BJ (cell line): ENCODE measurements at regions not wholly inside any gene's neighbourhood (a gene's known extent, or its start where the extent isn't known, plus 50 kb on each side); places are given as distances from the start of the nearest gene placed in this dataset.

ENCODE experiments used
- CTCF ChIA-PET: fragments of 350-600 bp; formaldehyde crosslinking; extraction: SDS; loops from one replicate; lab custom pipeline; 2021; ENCODE audit warnings: antibody characterized with exemption, inconsistent platforms; lab: Yijun Ruan, JAX
- POLR2A ChIA-PET: fragments of 300-600 bp; sonication (Branson Sonifier 250); formaldehyde crosslinking; extraction: SDS; loops from one replicate; lab custom pipeline; 2021; ENCODE audit warnings: antibody characterized with exemption; lab: Charles Lee
- DNase-seq: peaks from one replicate; pipeline ENCODE4 v3.0.0-alpha.2; 2011; ENCODE audit warnings: low read depth
- H3K27me3 ChIP-seq: 2 replicates; pipeline ENCODE4 v1.6.0; 2011; ENCODE audit warnings: low read length; ENCODE audit not compliant: control insufficient read depth, insufficient read depth
- H3K36me3 ChIP-seq: 2 replicates; pipeline ENCODE4 v1.5.1; 2011; ENCODE audit warnings: low read length; ENCODE audit not compliant: control insufficient read depth, insufficient read depth
- H3K4me3 ChIP-seq: 2 replicates; pipeline ENCODE4 v1.5.1; 2011; ENCODE audit warnings: low read depth, mild to moderate bottlenecking, control low read depth, low read length
- CTCF ChIP-seq: IDR thresholded peaks from 2 replicates; pipeline ENCODE4 v1.5.1; 2011; ENCODE audit warnings: low read depth, mild to moderate bottlenecking, control low read depth, inconsistent platforms, low read length, moderate library complexity; ENCODE audit not compliant: insufficient read depth

- POLR2A ChIA-PET = no interaction called here
- Histone ChIP-seq H3K27me3 (no peaks in the 10 kb centered on the region), H3K36me3 (no peaks in the 10 kb centered on the region), H3K4me3 (no peak overlapping the region)
- DNase-seq = no peak
- no peak for TF ChIP-seq CTCF
- CTCF ChIA-PET = no interaction called here
Observed at GRCh38 chr14:23793532-23793931, 157.4 kb downstream of the DHRS2 start.

- Histone ChIP-seq H3K4me3 (no peak overlapping the region), H3K36me3 (no peaks in the 10 kb centered on the region), H3K27me3 (peaks cover 3% of the 10 kb centered on the region)
- ChIA-PET POLR2A (no interaction called here), CTCF (no interaction called here)
- no peak for DNase-seq
- TF ChIP-seq CTCF = no peak
Observed at GRCh38 chr14:23800811-23801210, 152.8 kb upstream of the DHRS4 start.

- peaks cover 3% of the 10 kb centered on the region for H3K27me3 ChIP-seq
- ChIA-PET CTCF (no interaction called here), POLR2A (no interaction called here)
- no peaks in the 10 kb centered on the region for H3K36me3 ChIP-seq
- no peak for DNase-seq
- no peak for TF ChIP-seq CTCF
- H3K4me3 ChIP-seq = no peak overlapping the region
Observed at GRCh38 chr14:23801766-23802165, 151.8 kb upstream of the DHRS4 start.

- Histone ChIP-seq H3K27me3 (peaks cover 3% of the 10 kb centered on the region), H3K36me3 (no peaks in the 10 kb centered on the region), H3K4me3 (no peak overlapping the region)
- no peak for DNase-seq
- no peak for TF ChIP-seq CTCF
- CTCF ChIA-PET = no interaction called here
- POLR2A ChIA-PET = no interaction called here
Observed at GRCh38 chr14:23804817-23805216, 148.8 kb upstream of the DHRS4 start.

- Histone ChIP-seq H3K27me3 (peaks cover 1% of the 10 kb centered on the region; the same call in 1 of the 2 replicates), H3K36me3 (no peaks in the 10 kb centered on the region), H3K4me3 (no peak overlapping the region)
- DNase-seq = no peak
- ChIA-PET CTCF (no interaction called here), POLR2A (no interaction called here)
- TF ChIP-seq CTCF = no peak
Observed at GRCh38 chr14:23805761-23806160, 147.8 kb upstream of the DHRS4 start.
